Esophagus (tissue), 2 donors: ENCODE measurements at regions not wholly inside any gene's neighbourhood (a gene's known extent, or its start where the extent isn't known, plus 50 kb on each side); places are given as distances from the start of the nearest gene placed in this dataset.

Experiments used
- H3K27ac ChIP-seq, 2 donors: one replicate each; pipeline ENCODE4 v1.5.1; 2013; ENCODE audit warnings: low read depth in 2 of 2, mild to moderate bottlenecking in 2 of 2, inconsistent platforms in 1 of 2, low read length in 1 of 2, moderate library complexity in 1 of 2
- H3K27me3 ChIP-seq, 2 donors: one replicate each; pipeline ENCODE4 v1.6.1; 2013; ENCODE audit warnings: low read length in 2 of 2, control low read depth in 1 of 2, mild to moderate bottlenecking in 1 of 2; ENCODE audit not compliant: insufficient read depth in 2 of 2, control insufficient read depth in 1 of 2
- H3K36me3 ChIP-seq, 2 donors: one replicate each; pipeline ENCODE4 v1.6.1; 2013; ENCODE audit warnings: low read length in 1 of 2; ENCODE audit not compliant: control insufficient read depth in 2 of 2, insufficient read depth in 2 of 2
- H3K4me1 ChIP-seq, 2 donors: one replicate each; pipeline ENCODE4 v1.6.1; 2013; ENCODE audit warnings: low read length in 1 of 2; ENCODE audit not compliant: control insufficient read depth in 2 of 2, insufficient read depth in 2 of 2
- H3K4me3 ChIP-seq, 2 donors: one replicate each; pipeline ENCODE4 v1.5.1; 2013; ENCODE audit warnings: low read length in 2 of 2, mild to moderate bottlenecking in 2 of 2, low read depth in 1 of 2, moderate library complexity in 1 of 2
- H3K9me3 ChIP-seq, 2 donors: one replicate each; pipeline ENCODE4 v1.6.1; 2013; ENCODE audit warnings: mild to moderate bottlenecking in 2 of 2, low read depth in 1 of 2, low read length in 1 of 2, moderate library complexity in 1 of 2; ENCODE audit not compliant: control insufficient read depth in 2 of 2, insufficient read depth in 1 of 2
- WGBS, 2 donors: extraction: QIAGEN DNeasy Blood & Tissue Kit; methylation state at CpG; one replicate each; pipeline ENCODE4 v1.1.7; 2013; 5-methylcytosine and 5-hydroxymethylcytosine counted together
- donor health status: healthy with polysubstance abuse.
- donor health status: Bipolar disorder and iron deficiency.

DNA sequence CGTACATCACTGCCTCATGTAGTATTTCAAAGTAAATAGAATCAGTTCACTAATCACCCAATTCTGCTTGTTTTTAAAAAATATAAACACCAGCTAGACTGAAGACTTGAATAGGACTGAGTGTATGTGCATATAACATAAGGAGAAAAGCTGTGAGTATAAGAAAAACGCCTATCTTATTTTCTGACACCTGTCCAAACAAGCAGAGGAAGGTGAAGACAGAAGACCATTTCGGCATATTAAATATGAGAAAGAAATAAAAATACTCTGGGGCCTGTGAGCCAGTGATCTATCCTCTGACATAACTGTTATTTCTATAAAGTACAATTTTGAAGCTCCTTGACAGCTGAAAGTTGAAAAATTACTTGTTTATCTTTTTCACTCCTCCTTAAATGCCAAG, 111.3 kb upstream of the EEA1 start:
- Histone ChIP-seq H3K4me1 (no peaks in the 10 kb centered on the region), H3K4me3 (no peak overlapping the region), H3K36me3 (no peaks in the 10 kb centered on the region), H3K9me3 (no peaks in the 10 kb centered on the region), H3K27ac (no peak overlapping the region), H3K27me3 (no peaks in the 10 kb centered on the region)
- 74 to 79% methylated on average over 3 of the region's 3 CpGs for WGBS, 2 donors

DNA sequence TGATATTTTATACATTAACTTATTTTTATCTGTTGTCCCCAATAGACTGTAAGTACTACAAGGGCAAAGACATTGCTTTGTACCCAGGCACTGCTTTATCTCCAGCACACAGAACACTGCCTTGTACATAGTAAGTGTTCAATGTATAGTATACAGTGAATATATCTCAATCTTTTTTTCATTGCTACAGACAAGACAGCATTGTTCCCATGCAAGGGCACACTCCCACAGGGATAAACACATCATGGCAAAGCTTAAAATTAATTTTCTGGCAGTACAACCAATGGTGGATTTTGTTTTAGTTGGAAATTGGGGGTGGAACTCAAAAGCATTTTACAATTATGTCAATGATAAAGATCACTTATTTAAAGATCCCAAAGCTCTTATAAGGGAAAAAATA, 112.3 kb upstream of the EEA1 start:
- Histone ChIP-seq H3K4me1 (no peaks in the 10 kb centered on the region), H3K27ac (no peak overlapping the region), H3K4me3 (no peak overlapping the region), H3K27me3 (no peaks in the 10 kb centered on the region), H3K9me3 (no peaks in the 10 kb centered on the region), H3K36me3 (no peaks in the 10 kb centered on the region)

DNA sequence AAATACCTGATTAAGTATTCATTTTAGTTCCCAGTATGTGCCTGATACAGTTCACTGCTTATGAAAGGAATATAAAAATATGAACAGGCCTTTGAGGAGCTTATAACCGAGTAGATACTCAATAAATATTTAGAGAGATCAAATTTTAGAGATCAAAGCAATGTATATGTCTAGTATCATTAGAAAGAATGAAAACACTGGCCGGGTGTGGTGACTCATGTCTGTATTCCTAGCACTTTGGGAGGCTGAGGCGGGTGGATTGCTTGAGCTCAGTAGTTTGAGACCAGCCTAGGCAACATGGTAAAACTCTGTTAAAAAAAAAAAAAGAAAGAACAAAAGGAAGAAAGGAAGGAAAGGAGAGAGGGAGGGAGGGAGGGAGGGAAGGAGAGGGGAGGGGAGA, 113.2 kb upstream of the EEA1 start:
- Histone ChIP-seq H3K4me3 (no peak overlapping the region), H3K9me3 (no peaks in the 10 kb centered on the region), H3K27me3 (no peaks in the 10 kb centered on the region), H3K27ac (no peak overlapping the region), H3K4me1 (no peaks in the 10 kb centered on the region), H3K36me3 (no peaks in the 10 kb centered on the region)
- 33 to 35% methylated on average over 3 of the region's 3 CpGs for WGBS, 2 donors

DNA sequence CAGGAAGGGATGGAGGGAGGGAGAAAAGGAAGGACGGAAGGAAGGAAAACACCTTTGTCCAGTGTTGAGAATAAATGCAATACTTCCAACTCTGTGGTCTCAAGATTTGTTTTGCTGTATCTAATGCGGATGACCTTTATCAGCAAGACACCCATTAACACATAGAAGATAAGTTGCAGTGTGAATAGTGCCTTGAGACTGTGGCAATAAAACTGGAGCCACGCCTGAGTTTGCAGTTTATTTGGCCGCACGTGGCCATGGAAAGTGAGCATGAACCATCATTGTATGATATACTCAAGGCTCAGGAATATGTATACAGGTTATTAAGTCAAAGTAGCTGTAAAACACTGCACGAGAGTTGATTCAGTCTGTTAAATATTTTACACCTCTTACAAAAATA, 113.6 kb upstream of the EEA1 start:
- Histone ChIP-seq H3K4me1 (no peaks in the 10 kb centered on the region), H3K9me3 (no peaks in the 10 kb centered on the region), H3K36me3 (no peaks in the 10 kb centered on the region), H3K4me3 (no peak overlapping the region), H3K27me3 (no peaks in the 10 kb centered on the region), H3K27ac (no peak overlapping the region)
- 79 to 87% methylated on average over 6 of the region's 6 CpGs for WGBS, 2 donors

DNA sequence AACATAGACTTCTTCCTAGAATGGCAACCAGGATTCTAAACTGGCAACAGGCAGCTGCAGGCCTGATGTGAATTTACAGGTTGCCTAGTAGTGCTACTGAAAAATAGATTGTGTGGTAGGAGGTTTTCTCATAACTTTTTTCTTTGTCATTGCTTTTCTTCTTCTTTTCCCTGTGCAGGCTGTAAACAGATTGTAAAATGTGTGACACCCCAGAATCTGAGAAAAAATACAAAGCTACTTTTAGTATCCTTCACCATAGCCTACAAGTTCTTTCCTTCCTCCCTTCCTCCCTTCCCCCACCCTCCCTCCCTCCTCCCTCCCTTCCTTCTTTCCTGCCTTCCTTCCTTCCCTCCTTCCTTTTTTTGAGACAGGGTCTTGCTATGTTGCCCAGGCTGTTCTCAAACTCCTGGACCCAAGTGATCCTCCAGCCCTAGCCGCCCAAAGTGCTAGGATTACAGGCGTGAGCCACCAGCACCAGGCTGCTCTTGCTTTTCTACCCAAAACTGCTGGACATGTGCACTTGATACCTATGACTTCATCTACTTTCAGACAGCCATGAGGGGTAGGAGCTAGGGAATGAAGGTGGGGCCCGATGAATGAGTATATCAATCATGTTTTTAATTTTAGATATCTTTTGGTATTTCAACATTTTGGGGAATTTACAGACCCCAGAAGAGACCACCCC, 114.2 kb upstream of the EEA1 start:
- Histone ChIP-seq H3K27me3 (no peaks in the 10 kb centered on the region), H3K4me1 (no peaks in the 10 kb centered on the region), H3K4me3 (no peak overlapping the region), H3K36me3 (no peaks in the 10 kb centered on the region), H3K27ac (no peak overlapping the region), H3K9me3 (no peaks in the 10 kb centered on the region)
- 95 to 99% methylated on average over 3 of the region's 3 CpGs for WGBS, 2 donors

DNA sequence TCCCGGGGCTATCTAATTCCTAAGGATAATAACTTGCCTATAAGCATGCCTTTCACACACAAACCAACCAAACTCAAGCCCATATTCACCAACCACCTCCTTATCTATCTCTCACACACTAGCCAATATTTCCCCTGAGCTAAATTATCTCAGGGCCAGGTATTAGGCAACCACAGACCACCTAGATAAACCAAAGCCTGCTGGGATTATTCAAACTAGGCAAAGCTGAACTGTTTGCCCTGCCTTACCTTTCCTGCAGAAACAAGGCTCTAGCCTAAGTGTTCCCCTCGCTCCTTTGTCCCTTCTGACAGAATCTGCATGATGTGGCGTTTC, 114.7 kb upstream of the EEA1 start:
- no peaks in the 10 kb centered on the region for H3K4me1 ChIP-seq
- no peaks in the 10 kb centered on the region for H3K9me3 ChIP-seq
- no peak overlapping the region for H3K27ac ChIP-seq
- H3K4me3 ChIP-seq: no peak overlapping the region
- no peaks in the 10 kb centered on the region for H3K36me3 ChIP-seq
- 85 to 90% methylated on average over 3 of the region's 3 CpGs for WGBS, 2 donors
- H3K27me3 ChIP-seq: no peaks in the 10 kb centered on the region

DNA sequence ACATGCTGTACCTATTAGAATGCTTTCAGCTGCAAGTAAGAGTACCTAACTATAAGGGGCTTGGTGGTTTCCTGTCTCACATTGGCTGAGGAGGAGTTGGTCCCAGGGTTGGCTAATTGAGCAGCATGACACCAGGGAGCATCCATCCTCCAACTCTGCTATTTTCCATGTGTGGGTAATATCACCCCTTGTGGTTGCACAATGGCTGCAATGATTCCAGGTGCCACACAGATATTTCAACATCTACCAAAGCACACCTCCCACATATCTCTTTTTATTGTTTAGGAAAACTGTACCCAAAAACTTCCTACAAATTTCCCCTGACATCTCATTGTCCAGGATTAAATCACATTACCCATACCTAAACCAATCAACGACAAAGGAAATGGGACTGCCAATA, 118.0 kb upstream of the EEA1 start:
- no peak overlapping the region for H3K4me3 ChIP-seq
- H3K4me1 ChIP-seq: no peaks in the 10 kb centered on the region
- H3K36me3 ChIP-seq: no peaks in the 10 kb centered on the region
- H3K27ac ChIP-seq: no peak overlapping the region
- 91 to 92% methylated on average over 1 of the region's 1 CpG for WGBS, 2 donors
- H3K27me3 ChIP-seq: no peaks in the 10 kb centered on the region
- H3K9me3 ChIP-seq: no peaks in the 10 kb centered on the region

DNA sequence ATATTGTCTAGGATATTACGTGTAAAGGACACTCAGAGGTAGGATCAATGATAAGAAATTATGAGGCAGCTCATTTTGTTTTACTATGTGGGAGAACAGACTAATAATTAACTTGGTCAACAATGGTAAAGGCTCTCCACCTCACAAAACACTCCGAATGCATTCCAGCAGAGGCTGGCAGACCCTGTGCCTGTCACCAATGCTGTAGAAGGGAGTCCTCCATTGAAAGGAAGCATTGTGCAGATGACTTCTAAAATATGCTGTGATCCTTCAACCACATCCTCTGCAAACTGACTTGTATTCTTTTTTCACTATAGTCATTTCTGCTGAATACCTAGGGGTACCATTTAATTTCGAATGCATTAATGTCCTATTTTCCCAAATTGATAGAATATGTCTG, 119.6 kb upstream of the EEA1 start:
- no peaks in the 10 kb centered on the region for H3K4me1 ChIP-seq
- H3K4me3 ChIP-seq: no peak overlapping the region
- H3K27ac ChIP-seq: no peak overlapping the region
- no peaks in the 10 kb centered on the region for H3K27me3 ChIP-seq
- H3K36me3 ChIP-seq: no peaks in the 10 kb centered on the region
- 78 to 93% methylated on average over 3 of the region's 3 CpGs for WGBS, 2 donors
- H3K9me3 ChIP-seq: no peaks in the 10 kb centered on the region

DNA sequence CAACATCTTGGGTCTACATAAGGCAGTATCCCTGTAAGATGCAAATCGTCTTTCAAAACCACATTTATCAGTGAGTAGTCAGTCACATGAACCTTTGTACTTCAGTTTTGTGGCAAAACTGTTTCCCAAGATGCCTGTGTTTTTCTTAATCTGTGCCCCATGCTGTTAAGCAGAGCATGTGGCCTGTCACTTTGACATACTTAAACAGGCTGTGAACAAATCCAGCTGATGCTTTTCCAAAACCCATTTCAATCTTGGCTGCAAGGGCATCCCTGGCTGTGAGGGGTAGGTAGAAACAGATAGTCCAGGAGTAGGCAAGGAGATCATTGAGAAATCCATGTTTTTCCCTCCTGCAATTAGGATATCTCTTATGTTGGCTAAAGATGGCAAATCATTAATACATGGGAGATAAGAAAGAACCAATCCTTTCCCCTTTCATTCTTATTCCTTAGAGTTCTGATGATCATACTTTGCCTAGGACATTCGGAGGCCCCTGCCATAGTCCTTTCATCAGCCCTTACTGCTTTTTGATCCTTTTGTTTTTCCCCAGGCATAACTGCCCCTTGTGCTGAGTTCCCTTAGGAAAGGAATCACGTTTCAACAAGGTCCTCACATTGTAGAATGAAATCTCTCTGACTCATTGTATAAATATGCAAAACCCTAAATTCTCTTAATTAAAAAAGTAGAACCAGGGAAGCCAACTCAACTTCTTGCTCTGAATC, 121.1 kb upstream of the EEA1 start:
- Histone ChIP-seq H3K27ac (no peak overlapping the region), H3K27me3 (no peaks in the 10 kb centered on the region), H3K4me3 (no peak overlapping the region), H3K9me3 (no peaks in the 10 kb centered on the region), H3K36me3 (no peaks in the 10 kb centered on the region), H3K4me1 (no peaks in the 10 kb centered on the region)
- WGBS, 2 donors: 47 to 51% methylated on average over 3 of the region's 3 CpGs

DNA sequence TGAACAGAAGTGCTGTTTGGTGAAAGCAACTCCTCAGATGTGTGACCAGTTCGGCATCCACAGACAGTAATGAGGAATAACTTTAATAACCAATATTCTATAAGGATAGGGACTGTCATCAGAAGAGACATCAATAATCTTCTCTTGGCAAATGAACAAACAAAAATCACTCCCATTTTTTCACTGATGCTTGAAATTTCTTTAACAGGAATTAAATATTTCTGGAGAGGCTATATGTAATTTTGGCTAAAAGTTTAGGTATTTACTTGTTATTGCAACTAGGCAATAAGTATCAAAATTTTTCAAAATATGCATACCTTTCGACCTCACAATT, 121.6 kb upstream of the EEA1 start:
- no peak overlapping the region for H3K27ac ChIP-seq
- H3K36me3 ChIP-seq: no peaks in the 10 kb centered on the region
- H3K27me3 ChIP-seq: no peaks in the 10 kb centered on the region
- H3K9me3 ChIP-seq: no peaks in the 10 kb centered on the region
- H3K4me1 ChIP-seq: no peaks in the 10 kb centered on the region
- 72 to 82% methylated on average over 2 of the region's 2 CpGs for WGBS, 2 donors
- no peak overlapping the region for H3K4me3 ChIP-seq
